NCI-H146 (cell line): ENCODE measurements at regions not wholly inside any gene's neighbourhood (a gene's known extent, or its start where the extent isn't known, plus 50 kb on each side); places are given as distances from the start of the nearest gene placed in this dataset.
A peak's percentile ranks its signal among the peaks of the same experiment; 100 is the strongest.

Experiments
- DNase-seq: peaks from one replicate; lab custom pipeline; 2025; lab: John Stamatoyannopoulos, UW

GRCh38 chr9:78724896-78725295 is 428.0 kb downstream of the PSAT1 start:
- DNase-seq, result no peak

DNA sequence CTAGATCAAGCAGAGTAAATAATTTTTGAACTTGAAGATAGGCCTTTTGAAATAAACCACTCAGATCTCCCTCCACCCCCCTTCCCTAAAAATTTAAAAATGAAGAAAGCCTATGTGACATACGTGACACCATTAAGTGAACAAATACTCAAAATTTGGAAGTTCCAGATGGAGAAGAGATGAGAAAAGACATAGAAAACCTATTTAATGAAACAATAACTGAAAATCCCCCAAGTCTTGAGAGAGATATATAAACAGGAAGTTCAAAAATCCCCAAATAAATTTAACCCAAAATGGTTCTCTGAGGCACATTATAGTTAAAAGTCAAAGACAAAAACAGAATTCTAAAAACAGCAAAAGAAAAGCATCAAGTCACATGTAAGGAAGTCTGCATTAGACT is 428.6 kb downstream of the PSAT1 start:
- DNase-seq, result no peak

DNA sequence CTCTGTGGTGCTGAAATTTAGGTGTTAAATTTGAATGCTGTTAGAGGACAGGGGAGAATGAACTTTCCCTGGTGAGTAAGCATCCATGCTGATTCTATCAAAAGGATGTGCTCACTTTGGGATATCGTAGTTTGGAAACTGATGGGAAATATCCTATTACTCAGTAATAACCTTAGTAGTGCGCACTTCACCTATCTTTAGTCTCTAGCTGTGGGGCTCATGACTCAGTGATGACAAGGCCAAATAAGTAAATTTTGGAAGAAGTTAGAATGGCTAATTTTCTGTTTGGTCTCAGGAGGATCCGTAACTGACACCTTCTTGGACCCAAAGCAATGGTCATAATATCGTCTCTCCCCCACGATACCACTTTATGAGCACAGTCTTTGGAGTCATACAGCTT is 448.4 kb downstream of the PSAT1 start:
- DNase-seq, result no peak

DNA sequence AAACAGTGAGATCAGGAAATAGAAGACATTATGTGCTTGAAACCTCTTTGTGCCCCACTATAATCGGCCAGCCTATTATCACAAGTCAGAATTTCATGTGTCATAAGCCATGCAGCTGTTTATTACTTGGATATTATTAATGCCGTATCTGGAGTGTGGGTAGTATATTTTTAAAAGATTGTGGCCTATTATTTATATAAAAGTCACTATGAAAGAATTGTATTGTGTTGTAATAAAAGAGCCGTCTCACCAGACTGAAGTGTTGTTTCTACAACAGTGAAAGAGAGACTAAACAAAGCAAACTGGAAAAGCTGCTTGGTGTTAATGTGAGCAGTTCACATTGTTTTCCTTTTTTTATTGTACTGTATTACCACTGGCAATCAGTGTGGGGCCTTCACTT is 449.1 kb downstream of the PSAT1 start:
- DNase-seq, result no peak

GRCh38 chr9:78753039-78753438 is 456.1 kb downstream of the PSAT1 start:
- DNase-seq, result no peak

DNA sequence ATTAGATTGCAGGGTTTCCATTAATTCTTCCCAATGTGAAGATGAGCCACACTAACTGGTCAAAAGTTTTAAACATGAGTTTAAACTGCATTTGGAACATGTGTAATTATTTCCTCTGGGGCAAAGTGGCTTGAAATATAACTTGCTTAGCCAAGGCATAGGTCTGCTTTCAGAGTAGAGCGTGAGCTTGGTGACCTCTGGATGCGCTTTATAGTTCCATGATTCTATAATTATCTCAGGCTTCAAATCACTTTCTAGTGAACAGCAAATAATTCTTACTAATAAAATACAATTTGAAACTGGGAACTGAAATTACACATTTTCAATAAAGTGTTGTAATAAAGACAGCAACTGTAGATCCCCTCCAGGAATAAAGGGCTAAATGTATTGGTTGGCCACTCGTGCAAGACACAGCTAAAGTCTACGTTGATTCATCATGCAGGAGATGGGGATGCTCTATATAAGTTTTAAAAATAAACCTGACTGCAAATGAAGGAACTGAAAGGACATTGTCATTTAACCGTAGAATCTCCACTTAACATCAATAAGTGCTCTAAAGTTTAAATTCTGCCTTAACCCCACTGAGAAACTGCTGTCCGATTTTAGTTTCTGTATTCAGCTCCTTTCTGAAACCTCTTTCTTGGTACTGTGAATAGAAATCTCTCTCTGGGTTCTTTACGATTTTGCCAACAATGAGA is 460.0 kb downstream of the PSAT1 start:
- no peak for DNase-seq

DNA sequence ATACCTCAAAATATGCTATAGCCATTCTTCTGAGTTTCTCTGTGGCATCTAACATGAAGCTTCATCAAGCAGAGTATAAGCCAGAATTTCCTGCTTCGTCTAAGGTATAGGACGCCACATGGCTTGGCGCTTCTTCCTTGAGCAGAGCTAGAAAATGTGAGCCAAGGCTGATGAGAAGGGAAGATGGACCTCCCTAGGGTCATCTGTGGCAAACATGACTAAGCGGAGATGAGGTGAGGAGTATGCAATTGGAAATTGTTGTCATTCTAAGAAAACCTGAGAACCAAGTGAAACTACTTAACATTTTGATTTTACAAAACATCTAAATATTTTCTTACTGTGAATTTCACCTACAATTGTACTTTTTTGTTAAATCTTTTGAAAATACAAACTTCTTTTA is 466.5 kb downstream of the PSAT1 start:
- DNase-seq, result no peak

DNA sequence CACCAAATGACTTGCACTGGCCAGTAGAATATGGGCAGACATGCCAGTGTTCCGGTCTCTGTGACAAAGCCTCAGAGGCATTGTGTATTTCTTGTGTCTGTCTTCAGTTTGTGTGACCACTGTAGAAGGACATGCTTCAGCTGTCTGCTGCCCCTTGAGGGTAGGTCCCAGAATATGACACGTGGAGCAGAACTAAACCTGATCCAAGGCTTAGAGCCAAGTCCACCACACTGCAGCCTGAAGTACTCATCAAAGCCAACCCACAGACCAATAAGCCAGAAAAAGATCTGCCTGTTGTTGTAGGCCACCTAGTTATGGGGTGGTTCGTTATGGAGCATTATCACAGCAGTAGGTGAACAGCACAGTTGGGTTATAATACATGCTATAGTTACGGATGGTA is 468.9 kb downstream of the PSAT1 start:
- no peak for DNase-seq

DNA sequence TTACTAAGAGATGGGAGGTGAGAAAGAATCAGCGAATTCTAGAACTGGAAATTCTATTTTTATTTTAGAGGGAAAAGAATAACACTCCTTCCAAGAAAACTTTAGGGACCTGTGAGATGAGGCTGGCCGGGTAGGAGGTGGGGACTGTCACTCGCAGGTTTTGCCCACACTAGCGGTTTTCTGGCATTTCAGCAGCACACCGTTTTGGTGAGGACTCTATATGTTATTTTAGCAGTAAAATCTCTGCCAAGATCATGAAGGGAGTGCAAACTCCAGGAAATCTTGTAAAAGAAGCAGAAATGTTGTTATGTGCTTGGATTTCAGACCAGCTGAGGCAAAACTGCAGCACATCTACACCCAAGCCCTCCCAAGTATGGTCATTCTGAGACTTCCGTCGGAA is 470.6 kb downstream of the PSAT1 start:
- DNase-seq, result no peak

DNA sequence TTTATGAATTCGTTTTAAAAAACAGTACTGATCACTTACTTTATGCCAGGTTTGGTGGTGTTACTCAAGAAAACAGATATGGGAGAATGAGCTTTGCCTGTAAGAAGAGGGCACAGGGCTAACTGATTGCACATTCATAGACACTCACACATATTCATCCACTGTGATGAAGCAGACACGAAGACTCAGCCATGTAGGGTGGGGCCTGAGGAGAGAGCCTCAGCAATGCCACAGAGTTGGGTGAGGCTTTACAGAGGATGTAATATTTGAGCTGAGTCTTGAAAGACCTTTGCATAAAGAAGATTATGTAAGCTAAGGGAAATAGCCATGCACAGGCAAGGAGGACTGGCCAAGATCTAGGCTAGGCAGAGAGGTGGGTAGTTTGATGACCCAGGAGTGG is 472.8 kb downstream of the PSAT1 start:
- DNase-seq, result peak; percentile 33

DNA sequence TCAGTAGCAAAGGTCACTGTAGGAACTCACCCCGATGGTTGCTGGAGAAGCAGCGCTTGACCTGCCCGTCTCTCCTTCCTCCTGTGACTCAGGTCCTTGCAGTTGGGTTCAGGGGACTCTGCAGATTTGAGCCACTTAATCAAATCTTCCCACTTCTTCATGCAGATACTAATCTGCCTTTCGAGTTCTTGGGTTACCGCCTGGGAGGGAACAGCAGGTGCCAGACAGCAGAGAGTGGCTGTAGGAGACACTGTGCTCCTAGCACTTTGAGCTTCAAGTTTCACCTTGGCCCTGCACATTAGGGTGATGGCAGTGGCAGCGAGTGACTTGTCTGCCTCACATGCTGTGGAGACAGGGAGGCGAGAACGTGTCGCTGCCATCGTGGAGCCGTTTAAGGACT is 478.3 kb downstream of the PSAT1 start:
- DNase-seq, result no peak

DNA sequence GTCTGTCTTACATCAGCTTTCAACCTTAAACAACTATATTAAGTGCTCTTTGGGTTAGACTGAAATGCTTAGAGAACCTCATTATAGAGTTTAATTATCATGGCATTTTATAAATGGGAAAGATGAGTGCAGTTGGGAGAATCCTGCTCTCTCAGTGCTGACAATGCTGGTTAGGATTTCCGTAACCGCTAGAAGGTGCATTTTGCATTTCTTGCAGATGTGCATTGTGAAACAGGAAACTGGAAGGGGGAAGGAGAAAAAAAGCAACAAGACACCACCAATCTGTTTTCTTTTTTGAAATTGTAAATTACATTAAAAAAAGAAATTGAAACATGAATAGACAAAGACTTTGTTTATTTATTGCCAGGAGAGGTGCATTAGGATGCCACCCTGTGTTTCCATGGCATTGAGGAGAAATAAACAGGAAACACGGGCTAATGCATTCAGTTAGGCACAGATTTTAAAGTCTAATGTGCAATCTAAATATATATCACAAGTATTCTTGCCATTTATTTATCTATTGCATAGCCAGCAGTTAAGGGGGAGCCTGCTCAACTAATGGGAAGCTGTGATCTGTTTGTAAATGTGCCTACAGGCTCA is 478.9 kb downstream of the PSAT1 start:
- no peak for DNase-seq

- no peak for DNase-seq
These were observed 480.8 kb downstream of the PSAT1 start for GRCh38 chr9:78777747-78778146.

GRCh38 chr9:78778318-78778717 is 481.4 kb downstream of the PSAT1 start:
- no peak for DNase-seq

DNA sequence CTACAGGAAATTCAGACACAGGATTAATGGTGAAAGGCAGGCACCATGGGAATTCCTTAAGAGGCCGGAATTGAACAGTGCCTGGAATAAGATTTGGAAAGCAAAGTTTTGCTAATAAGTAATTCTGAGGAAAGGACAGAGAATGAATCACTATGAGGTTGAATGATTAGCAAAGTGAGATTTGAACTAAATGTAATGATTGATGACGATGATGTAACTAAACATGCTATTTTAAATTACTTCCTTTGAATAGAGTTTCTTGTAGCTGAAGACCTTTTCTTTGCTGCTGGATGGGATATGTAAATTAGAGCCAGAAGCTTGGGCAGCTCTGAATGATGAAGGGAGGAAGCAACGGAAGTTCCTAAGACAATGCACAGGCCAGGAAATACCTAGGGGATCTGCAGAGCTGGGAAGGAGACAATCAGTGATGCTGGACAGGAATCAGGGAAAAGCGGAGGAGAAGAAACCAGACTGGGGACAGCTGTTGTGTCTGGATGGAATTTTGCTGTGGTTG is 482.0 kb downstream of the PSAT1 start:
- DNase-seq, result no peak

- DNase-seq, result no peak
These were observed 484.8 kb downstream of the PSAT1 start for GRCh38 chr9:78781681-78782080.

GRCh38 chr9:78782234-78782633 is 485.3 kb downstream of the PSAT1 start:
- no peak for DNase-seq

- no peak for DNase-seq
These were observed 485.9 kb downstream of the PSAT1 start for GRCh38 chr9:78782858-78783257.

- no peak for DNase-seq
These were observed 486.8 kb downstream of the PSAT1 start for GRCh38 chr9:78783743-78784142.

- DNase-seq, result no peak
These were observed 489.9 kb downstream of the PSAT1 start for GRCh38 chr9:78786794-78787193.

DNA sequence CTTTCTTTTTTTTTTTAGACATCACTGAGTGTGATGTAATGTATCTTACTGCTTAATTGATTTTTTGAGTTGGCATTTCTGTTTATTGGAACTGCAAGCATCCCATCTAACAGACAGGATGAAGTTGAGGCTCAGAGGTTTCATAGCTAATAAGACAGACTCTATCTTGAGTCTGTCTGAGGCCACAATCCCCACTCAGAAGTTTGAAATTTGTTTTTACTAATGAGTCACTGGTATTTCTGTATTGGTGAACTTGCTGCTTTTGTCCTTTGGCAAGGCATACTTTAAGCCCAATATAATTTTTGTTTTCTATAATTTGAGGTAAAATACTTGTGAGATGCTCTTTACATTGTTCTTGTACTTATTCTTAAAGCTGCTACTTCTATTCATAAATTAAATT is 491.2 kb downstream of the PSAT1 start:
- no peak for DNase-seq

DNA sequence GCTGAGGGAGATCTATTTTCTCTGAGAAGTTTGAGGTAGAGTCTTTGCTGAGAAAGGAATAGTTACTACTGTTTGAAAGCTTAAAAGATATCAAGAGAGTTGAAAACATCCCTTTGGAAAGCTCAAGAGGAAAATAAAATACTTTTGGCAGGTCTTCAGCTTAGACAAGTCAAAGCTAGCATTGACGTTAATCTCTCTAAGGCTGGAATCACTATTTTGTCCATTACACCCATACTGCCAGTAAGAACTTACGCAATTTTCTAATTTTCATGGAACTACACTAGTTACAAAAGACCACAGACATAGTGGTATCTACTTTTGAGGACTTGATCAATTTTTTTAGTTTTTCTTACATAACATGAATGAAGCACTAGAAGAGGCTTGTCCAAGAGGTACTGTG is 494.9 kb downstream of the PSAT1 start:
- no peak for DNase-seq

DNA sequence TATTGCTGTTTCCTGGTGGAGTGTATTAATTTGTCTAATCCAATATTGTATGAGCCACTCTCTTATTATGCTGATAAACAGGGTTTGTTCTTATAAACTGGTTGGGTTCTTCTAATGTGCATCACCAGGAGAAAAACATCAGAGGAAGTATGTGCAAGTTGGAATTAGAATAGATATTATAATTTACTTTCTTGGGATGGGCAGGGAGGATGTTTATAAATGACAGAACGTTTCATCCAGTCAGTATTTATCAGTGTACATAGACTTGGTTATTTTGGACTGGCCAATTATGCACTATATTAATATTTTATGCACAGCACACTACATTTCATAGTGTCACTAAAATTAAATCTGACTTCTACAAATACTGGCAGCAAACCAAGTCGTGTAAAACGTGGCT is 495.8 kb downstream of the PSAT1 start:
- DNase-seq, result no peak

DNA sequence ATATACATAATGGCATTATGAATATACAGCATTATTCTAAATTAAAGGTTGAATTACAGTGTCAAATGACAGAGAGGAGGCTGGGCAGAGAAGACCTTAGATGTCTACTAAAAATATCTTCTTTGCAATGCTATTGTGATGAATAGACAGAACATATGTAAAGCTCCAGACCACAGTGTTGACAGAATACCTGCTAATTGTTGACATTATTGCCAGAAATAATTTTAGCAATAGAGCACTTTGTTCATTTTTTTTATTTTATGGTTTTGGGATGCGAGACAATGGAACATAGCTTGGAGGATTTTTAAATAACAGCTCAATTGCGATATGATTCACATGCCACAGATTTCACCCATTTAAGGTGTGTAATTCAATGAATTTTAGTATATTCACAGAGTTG is 508.8 kb downstream of the PSAT1 start:
- no peak for DNase-seq
